Neural progenitor cell (in vitro differentiated cells): ENCODE measurements at regions not wholly inside any gene's neighbourhood (a gene's known extent, or its start where the extent isn't known, plus 50 kb on each side); places are given as distances from the start of the nearest gene placed in this dataset.

Experiments
- EZH2 ChIP-seq: fragments of 200-600 bp; sonication (generic); IDR thresholded peaks from 2 replicates; pipeline ENCODE4 v1.6.1; 2017; ENCODE audit warnings: antibody characterized with exemption, mild to moderate bottlenecking, moderate library complexity
- EZH2phosphoT487 ChIP-seq: fragments of 200-600 bp; sonication (generic); IDR thresholded peaks from 2 replicates; pipeline ENCODE4 v1.6.1; 2017; ENCODE audit warnings: antibody characterized with exemption
- TF ChIP-seq, protein P1 (sequence below): fragments of 200-600 bp; sonication (generic); IDR thresholded peaks from 2 replicates; pipeline ENCODE4 v1.5.1; 2017; ENCODE audit warnings: antibody characterized with exemption, mild to moderate bottlenecking

- TF ChIP-seq, protein P1, sequence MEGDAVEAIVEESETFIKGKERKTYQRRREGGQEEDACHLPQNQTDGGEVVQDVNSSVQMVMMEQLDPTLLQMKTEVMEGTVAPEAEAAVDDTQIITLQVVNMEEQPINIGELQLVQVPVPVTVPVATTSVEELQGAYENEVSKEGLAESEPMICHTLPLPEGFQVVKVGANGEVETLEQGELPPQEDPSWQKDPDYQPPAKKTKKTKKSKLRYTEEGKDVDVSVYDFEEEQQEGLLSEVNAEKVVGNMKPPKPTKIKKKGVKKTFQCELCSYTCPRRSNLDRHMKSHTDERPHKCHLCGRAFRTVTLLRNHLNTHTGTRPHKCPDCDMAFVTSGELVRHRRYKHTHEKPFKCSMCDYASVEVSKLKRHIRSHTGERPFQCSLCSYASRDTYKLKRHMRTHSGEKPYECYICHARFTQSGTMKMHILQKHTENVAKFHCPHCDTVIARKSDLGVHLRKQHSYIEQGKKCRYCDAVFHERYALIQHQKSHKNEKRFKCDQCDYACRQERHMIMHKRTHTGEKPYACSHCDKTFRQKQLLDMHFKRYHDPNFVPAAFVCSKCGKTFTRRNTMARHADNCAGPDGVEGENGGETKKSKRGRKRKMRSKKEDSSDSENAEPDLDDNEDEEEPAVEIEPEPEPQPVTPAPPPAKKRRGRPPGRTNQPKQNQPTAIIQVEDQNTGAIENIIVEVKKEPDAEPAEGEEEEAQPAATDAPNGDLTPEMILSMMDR = no peak
- TF ChIP-seq EZH2 (no peak), EZH2phosphoT487 (no peak)
Measured at GRCh38 chr10:84946904-84947303, 618.5 kb downstream of the CCSER2 start.
